Natural killer cell (primary cell): ENCODE measurements at regions not wholly inside any gene's neighbourhood (a gene's known extent, or its start where the extent isn't known, plus 50 kb on each side); places are given as distances from the start of the nearest gene placed in this dataset.

Experiments used
- ATAC-seq, 3 donors: fragments of 150-1000 bp in 2 of 3; fragments of 200-7000 bp in 1 of 3; cut with Tn5 transposase; 1 replicate in 1 of 3; 2 replicates in 2 of 3; pipeline ENCODE4 v1.10.0; 2021; ENCODE audit warnings: mild to moderate bottlenecking in 2 of 3, moderate library complexity in 2 of 3
- DNase-seq, 2 donors: peaks; one replicate each; pipeline versions ENCODE4 v3.0.0 to v3.0.0-alpha.2; 2013 to 2021; ENCODE audit warnings: mixed read lengths in 1 of 2
- H3K27ac ChIP-seq: one replicate; pipeline ENCODE4 v1.5.1; 2013; ENCODE audit warnings: mild to moderate bottlenecking, low read length
- H3K27me3 ChIP-seq: one replicate; pipeline ENCODE4 v1.6.1; 2013; ENCODE audit warnings: low read length; ENCODE audit not compliant: control insufficient read depth, insufficient read depth
- H3K36me3 ChIP-seq: one replicate; pipeline ENCODE4 v1.6.1; 2013; ENCODE audit warnings: low read length; ENCODE audit not compliant: control insufficient read depth, insufficient read depth
- H3K4me1 ChIP-seq: one replicate; pipeline ENCODE4 v1.6.1; 2013; ENCODE audit warnings: low read length; ENCODE audit not compliant: control insufficient read depth, insufficient read depth
- H3K4me3 ChIP-seq: one replicate; pipeline ENCODE4 v1.5.1; 2013; ENCODE audit warnings: low read length
- H3K9me3 ChIP-seq: one replicate; pipeline ENCODE4 v1.6.1; 2013; ENCODE audit warnings: low read length; ENCODE audit not compliant: control insufficient read depth, insufficient read depth
- H3K27ac Mint-ChIP-seq, 2 donors: one replicate each; pipeline ENCODE4 v1.8.0; 2022; ENCODE audit warnings: mild to moderate bottlenecking in 2 of 2, mixed read lengths in 2 of 2, moderate library complexity in 1 of 2
- H3K27me3 Mint-ChIP-seq, 2 donors: one replicate each; pipeline ENCODE4 v1.8.0; 2022; ENCODE audit warnings: low read depth in 2 of 2, mixed read lengths in 2 of 2
- H3K36me3 Mint-ChIP-seq: one replicate; pipeline ENCODE4 v1.8.0; 2022; ENCODE audit warnings: mixed read lengths
- H3K4me1 Mint-ChIP-seq, 2 donors: one replicate each; pipeline ENCODE4 v1.8.0; 2022; ENCODE audit warnings: mixed read lengths in 2 of 2
- H3K4me3 Mint-ChIP-seq: one replicate; pipeline ENCODE4 v1.8.0; 2022; ENCODE audit warnings: mild to moderate bottlenecking, moderate library complexity, mixed read lengths
- H3K9me3 Mint-ChIP-seq, 2 donors: one replicate each; pipeline ENCODE4 v1.8.0; 2022; ENCODE audit warnings: mixed read lengths in 2 of 2
- WGBS: methylation state at CpG from one replicate; pipeline ENCODE4 v1.1.7; 2013; ENCODE audit warnings: missing lambda C conversion rate; ENCODE audit not compliant: insufficient coverage; 5-methylcytosine and 5-hydroxymethylcytosine counted together
- intact Hi-C: fragments of 100-400 bp; cut with micrococcal nuclease; formaldehyde crosslinking; loops from one replicate; pipeline ENCODE4 v1.14.2; 2022
- TF ChIP-seq, protein P1 (sequence below): fragments of 200-600 bp; IDR thresholded peaks from one replicate; pipeline ENCODE4 v1.8.0; 2022; ENCODE audit warnings: antibody characterized with exemption

- TF ChIP-seq, protein P1, sequence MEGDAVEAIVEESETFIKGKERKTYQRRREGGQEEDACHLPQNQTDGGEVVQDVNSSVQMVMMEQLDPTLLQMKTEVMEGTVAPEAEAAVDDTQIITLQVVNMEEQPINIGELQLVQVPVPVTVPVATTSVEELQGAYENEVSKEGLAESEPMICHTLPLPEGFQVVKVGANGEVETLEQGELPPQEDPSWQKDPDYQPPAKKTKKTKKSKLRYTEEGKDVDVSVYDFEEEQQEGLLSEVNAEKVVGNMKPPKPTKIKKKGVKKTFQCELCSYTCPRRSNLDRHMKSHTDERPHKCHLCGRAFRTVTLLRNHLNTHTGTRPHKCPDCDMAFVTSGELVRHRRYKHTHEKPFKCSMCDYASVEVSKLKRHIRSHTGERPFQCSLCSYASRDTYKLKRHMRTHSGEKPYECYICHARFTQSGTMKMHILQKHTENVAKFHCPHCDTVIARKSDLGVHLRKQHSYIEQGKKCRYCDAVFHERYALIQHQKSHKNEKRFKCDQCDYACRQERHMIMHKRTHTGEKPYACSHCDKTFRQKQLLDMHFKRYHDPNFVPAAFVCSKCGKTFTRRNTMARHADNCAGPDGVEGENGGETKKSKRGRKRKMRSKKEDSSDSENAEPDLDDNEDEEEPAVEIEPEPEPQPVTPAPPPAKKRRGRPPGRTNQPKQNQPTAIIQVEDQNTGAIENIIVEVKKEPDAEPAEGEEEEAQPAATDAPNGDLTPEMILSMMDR: no peak
- H3K27ac ChIP-seq: no peak overlapping the region
- ATAC-seq (no peak), DNase-seq (no peak)
- H3K4me3 Mint-ChIP-seq: no peak overlapping the region
- no peaks in the 10 kb centered on the region for H3K36me3 ChIP-seq
- no peaks in the 10 kb centered on the region for H3K36me3 Mint-ChIP-seq
- no peaks in the 10 kb centered on the region for H3K27me3 ChIP-seq
- WGBS: 90% methylated on average over 7 of the region's 7 CpGs
- peaks cover 0 to 10% of the 10 kb centered on the region in 2 donors for H3K27me3 Mint-ChIP-seq
- H3K27ac Mint-ChIP-seq: no peak overlapping the region
- H3K4me3 ChIP-seq: no peak overlapping the region
- H3K4me1 Mint-ChIP-seq: peaks cover 0 to 4% of the 10 kb centered on the region in 2 donors
- no peaks in the 10 kb centered on the region for H3K9me3 ChIP-seq
- peaks cover 11% of the 10 kb centered on the region for H3K4me1 ChIP-seq
- H3K9me3 Mint-ChIP-seq: no peaks in the 10 kb centered on the region
- intact Hi-C loops: no loop called here
Observed at GRCh38 chr2:42978887-42979415, 186.6 kb upstream of the HAAO start.

- TF ChIP-seq, protein P1: no peak
- ATAC-seq (no peak), DNase-seq (no peak)
- H3K36me3 ChIP-seq: no peaks in the 10 kb centered on the region
- H3K36me3 Mint-ChIP-seq: no peaks in the 10 kb centered on the region
- H3K9me3 ChIP-seq: no peaks in the 10 kb centered on the region
- WGBS: 96% methylated on average over 3 of the region's 5 CpGs
- no peaks in the 10 kb centered on the region for H3K9me3 Mint-ChIP-seq
- H3K4me3 Mint-ChIP-seq: no peak overlapping the region
- peaks cover 0 to 4% of the 10 kb centered on the region in 2 donors for H3K4me1 Mint-ChIP-seq
- H3K27ac ChIP-seq: no peak overlapping the region
- no peaks in the 10 kb centered on the region for H3K27me3 ChIP-seq
- peaks cover 16% of the 10 kb centered on the region for H3K4me1 ChIP-seq
- intact Hi-C loops: no loop called here
- peaks cover 0 to 12% of the 10 kb centered on the region in 2 donors for H3K27me3 Mint-ChIP-seq
- no peak overlapping the region for H3K27ac Mint-ChIP-seq
- no peak overlapping the region for H3K4me3 ChIP-seq
Observed at GRCh38 chr2:42978175-42978886, 185.9 kb upstream of the HAAO start.

DNA sequence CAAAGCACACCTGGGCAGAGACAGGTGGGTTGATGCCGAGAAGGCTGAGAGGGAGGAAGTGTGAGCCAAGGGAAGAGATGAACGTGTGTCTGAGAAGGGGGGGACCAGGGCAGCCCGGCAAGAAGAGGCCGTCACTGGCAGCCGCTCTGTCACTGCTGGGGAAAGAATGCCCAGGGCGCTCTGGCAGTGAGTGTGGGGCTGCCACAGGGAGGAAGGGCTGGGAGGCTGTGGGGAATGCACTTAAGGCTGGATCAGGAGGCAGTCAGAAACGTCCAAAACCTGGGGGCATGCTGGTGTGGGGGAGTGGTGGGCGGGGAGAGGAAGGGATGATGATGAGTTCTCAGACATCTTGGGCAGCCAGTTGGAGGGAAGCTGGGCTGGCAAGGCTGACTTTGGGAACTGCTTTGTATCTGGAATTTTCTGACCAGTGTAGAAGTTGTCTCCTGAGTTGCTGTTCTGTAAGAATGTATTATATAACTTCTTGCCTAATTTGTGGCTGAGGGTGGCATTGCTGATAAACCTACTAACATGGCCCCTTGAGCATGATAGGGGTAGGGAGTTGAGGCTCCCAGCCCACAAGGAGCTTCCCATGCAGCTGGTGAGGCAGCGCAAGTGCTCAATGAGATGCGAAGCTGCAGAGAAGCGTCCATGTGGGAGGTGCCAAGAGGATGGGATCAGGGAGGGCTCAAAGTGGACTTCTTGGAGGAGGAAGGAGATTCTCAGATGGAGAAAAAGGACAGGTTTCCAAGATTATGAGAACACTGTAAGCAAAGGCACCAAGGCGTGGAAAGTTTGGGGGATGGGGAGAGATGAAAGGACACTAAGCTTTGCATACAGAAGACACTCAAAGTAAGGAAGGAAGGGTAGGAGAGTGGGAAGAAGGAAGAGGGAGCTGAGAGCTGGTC is 185.1 kb upstream of the HAAO start:
- Histone ChIP-seq H3K4me3 (no peak overlapping the region), H3K27ac (no peak overlapping the region), H3K27me3 (no peaks in the 10 kb centered on the region), H3K36me3 (no peaks in the 10 kb centered on the region), H3K9me3 (no peaks in the 10 kb centered on the region), H3K4me1 (peaks cover 23% of the 10 kb centered on the region)
- ATAC-seq: no peak
- intact Hi-C loops: no loop called here
- Mint-ChIP-seq H3K4me1 (peaks cover 0 to 5% of the 10 kb centered on the region in 2 donors), H3K27ac (no peak overlapping the region), H3K9me3 (no peaks in the 10 kb centered on the region), H3K27me3 (peaks cover 0 to 12% of the 10 kb centered on the region in 2 donors), H3K4me3 (no peak overlapping the region), H3K36me3 (no peaks in the 10 kb centered on the region)
- peak in 1 of 2 donors; percentile 26 for DNase-seq
- WGBS: 67% methylated on average over 12 of the region's 12 CpGs
- TF ChIP-seq, protein P1: no peak
